ENCODE measurements at regions not wholly inside any gene's neighbourhood (a gene's known extent, or its start where the extent isn't known, plus 50 kb on each side); places are given as distances from the start of the nearest gene placed in this dataset.

GRCh38 chr20:12593342-12593873 lies 415.4 kb upstream of the SPTLC3 start (continued):
- TF ChIP-seq CHD7 (IDR thresholded peaks at IDR 0.05; ENCODE audit: insufficient replicate concordance, low read length) (no peak), SIRT6 (IDR thresholded peaks at IDR 0.05; ENCODE audit: low read length) (no peak), MAFK (IDR thresholded peaks at IDR 0.05; ENCODE audit: low read depth, low read length) (no peak), CTBP2 (IDR thresholded peaks at IDR 0.05; ENCODE audit: borderline replicate concordance, insufficient read depth, insufficient read length, low read length) (no peak), KDM1A (IDR thresholded peaks at IDR 0.05; ENCODE audit: borderline replicate concordance, low read length) (no peak), SP2 (IDR thresholded peaks at IDR 0.05; ENCODE audit: low read length) (no peak), JUND (IDR thresholded peaks at IDR 0.05; ENCODE audit: low read length) (no peak), GTF2F1 (IDR thresholded peaks at IDR 0.05; ENCODE audit: borderline replicate concordance, low read depth, low read length) (no peak), PHF8 (conservative IDR thresholded peaks at IDR 0.05; ENCODE audit: low read depth, low read length) (no peak), SP1 (IDR thresholded peaks at IDR 0.05; ENCODE audit: low read depth, low read length) (no peak)
- TF ChIP-seq, protein P1, sequence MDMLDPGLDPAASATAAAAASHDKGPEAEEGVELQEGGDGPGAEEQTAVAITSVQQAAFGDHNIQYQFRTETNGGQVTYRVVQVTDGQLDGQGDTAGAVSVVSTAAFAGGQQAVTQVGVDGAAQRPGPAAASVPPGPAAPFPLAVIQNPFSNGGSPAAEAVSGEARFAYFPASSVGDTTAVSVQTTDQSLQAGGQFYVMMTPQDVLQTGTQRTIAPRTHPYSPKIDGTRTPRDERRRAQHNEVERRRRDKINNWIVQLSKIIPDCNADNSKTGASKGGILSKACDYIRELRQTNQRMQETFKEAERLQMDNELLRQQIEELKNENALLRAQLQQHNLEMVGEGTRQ (IDR thresholded peaks at IDR 0.05; ENCODE audit: low read length): no peak

Measured in H1 (cell line).